Sigmoid colon (tissue), 6 donors: ENCODE measurements at regions not wholly inside any gene's neighbourhood (a gene's known extent, or its start where the extent isn't known, plus 50 kb on each side); places are given as distances from the start of the nearest gene placed in this dataset.
"Not testable (repeated sequence)": the region's sequence is repeated elsewhere in the genome, so short reads cannot be mapped to it uniquely, and the experiment has no call there.

Experiments
- DNase-seq: peaks from one replicate; pipeline ENCODE4 v3.0.0-alpha.2; 2019
- H3K27ac ChIP-seq, 4 donors: fragments of 200-600 bp; sonication (generic); one replicate each; pipeline ENCODE4 v1.5.1; 2016 to 2019; ENCODE audit warnings: mild to moderate bottlenecking in 1 of 4
- H3K27me3 ChIP-seq, 3 donors: fragments of 200-600 bp; sonication (generic); one replicate each; pipeline ENCODE4 v1.5.1; 2019; ENCODE audit warnings: mild to moderate bottlenecking in 1 of 3
- H3K36me3 ChIP-seq, 4 donors: fragments of 200-600 bp; sonication (generic); one replicate each; pipeline ENCODE4 v1.5.1; 2016 to 2019
- H3K4me1 ChIP-seq, 4 donors: fragments of 200-600 bp; sonication (generic); one replicate each; pipeline ENCODE4 v1.5.1; 2017 to 2019
- H3K4me3 ChIP-seq, 4 donors: fragments of 200-600 bp; sonication (generic); one replicate each; pipeline ENCODE4 v1.5.1; 2017 to 2019; ENCODE audit warnings: mild to moderate bottlenecking in 2 of 4, moderate library complexity in 1 of 4
- H3K9me3 ChIP-seq, 4 donors: fragments of 200-600 bp in 3 of 4; sonication (generic) in 3 of 4; one replicate each; pipeline versions ENCODE4 v1.5.1 to v1.6.1; 2013 to 2019
- CTCF ChIP-seq, 4 experiments: fragments of 450-650 bp in 3 of 4; fragments of 200-600 bp in 1 of 4; IDR thresholded peaks; one replicate each; pipeline ENCODE4 v1.5.1; 2016 to 2019; ENCODE audit warnings: antibody characterized with exemption in 4 of 4, mild to moderate bottlenecking in 3 of 4, moderate library complexity in 2 of 4
- EP300 ChIP-seq, 4 donors: sonication (generic); formaldehyde crosslinking; IDR thresholded peaks; one replicate each; pipeline ENCODE4 v1.6.1; 2017; ENCODE audit warnings: antibody characterized with exemption in 4 of 4
- POLR2A ChIP-seq, 2 donors: fragments of 450-650 bp; IDR thresholded peaks; one replicate each; pipeline ENCODE4 v1.6.1; 2016; ENCODE audit warnings: antibody characterized with exemption in 2 of 2, mild to moderate bottlenecking in 2 of 2, moderate library complexity in 2 of 2
- POLR2AphosphoS5 ChIP-seq, 4 donors: sonication (generic); formaldehyde crosslinking; IDR thresholded peaks; one replicate each; pipeline ENCODE4 v1.6.1; 2017; ENCODE audit warnings: antibody characterized with exemption in 4 of 4
- WGBS, 2 donors: extraction: QIAGEN DNeasy Blood & Tissue Kit; methylation state at CpG; one replicate each; pipeline ENCODE4 v1.1.7; 2013; 5-methylcytosine and 5-hydroxymethylcytosine counted together
- intact Hi-C: fragments of 100-400 bp; cut with DNase I; formaldehyde crosslinking; loops from one replicate; pipeline ENCODE4 v1.15.1; 2023
- donor health status: healthy with polysubstance abuse.
- donor health status: healthy.

- Histone ChIP-seq H3K27me3 (no peaks in the 10 kb centered on the region), H3K36me3 (no peaks in the 10 kb centered on the region), H3K9me3 (no peaks in the 10 kb centered on the region), H3K4me3 (no peak overlapping the region), H3K4me1 (no peaks in the 10 kb centered on the region), H3K27ac (no peak overlapping the region)
- DNase-seq: no peak
- 80 to 91% methylated on average over 5 of the region's 5 CpGs for whole genome bisulfite sequencing, 2 donors
- TF ChIP-seq POLR2A (IDR thresholded peaks at IDR 0.05) (no peak), EP300 (IDR thresholded peaks at IDR 0.05) (no peak), CTCF (IDR thresholded peaks at IDR 0.05) (no peak), POLR2AphosphoS5 (IDR thresholded peaks at IDR 0.05) (no peak)
- intact Hi-C loops: no loop called here
Measured at GRCh38 chr2:238615187-238615586, 188.5 kb downstream of the ASB1 start.

- Histone ChIP-seq H3K27ac (no peak overlapping the region), H3K4me1 (no peaks in the 10 kb centered on the region), H3K4me3 (no peak overlapping the region), H3K9me3 (no peaks in the 10 kb centered on the region), H3K36me3 (no peaks in the 10 kb centered on the region), H3K27me3 (no peaks in the 10 kb centered on the region)
- WGBS, 2 donors: 66 to 74% methylated on average over 5 of the region's 5 CpGs
- no peak for DNase-seq
- TF ChIP-seq CTCF (IDR thresholded peaks at IDR 0.05): no peak
- no peak for TF ChIP-seq POLR2AphosphoS5 (IDR thresholded peaks at IDR 0.05)
- no peak for TF ChIP-seq POLR2A (IDR thresholded peaks at IDR 0.05)
- TF ChIP-seq EP300 (IDR thresholded peaks at IDR 0.05): no peak
- intact Hi-C loops: no loop called here
Measured at GRCh38 chr2:238616681-238617080, 190.0 kb downstream of the ASB1 start.

GRCh38 chr2:238618494-238619283, 192.0 kb downstream of the ASB1 start:
- DNase-seq, H3K4me1 ChIP-seq, H3K36me3 ChIP-seq, H3K4me3 ChIP-seq, H3K27ac ChIP-seq, H3K27me3 ChIP-seq, H3K9me3 ChIP-seq, intact Hi-C loops: not testable (repeated sequence)
- 60 to 61% methylated on average over 2 of the region's 2 CpGs for WGBS, 2 donors

- no peaks in the 10 kb centered on the region for H3K9me3 ChIP-seq
- peak; percentile 29 to 69 (median 54) for TF ChIP-seq POLR2AphosphoS5 (IDR thresholded peaks at IDR 0.05)
- no peak for TF ChIP-seq CTCF (IDR thresholded peaks at IDR 0.05)
- TF ChIP-seq POLR2A (IDR thresholded peaks at IDR 0.05): no peak
- TF ChIP-seq EP300 (IDR thresholded peaks at IDR 0.05): peak in 3 of 4 donors; percentile 25 to 76 (median 47)
- intact Hi-C loops: no loop called here
- peak overlapping the region in 2 of 4 donors; percentile 56 to 74 for H3K27ac ChIP-seq
- DNase-seq: no peak
- H3K4me3 ChIP-seq: no peak overlapping the region
- no peaks in the 10 kb centered on the region for H3K27me3 ChIP-seq
- no peaks in the 10 kb centered on the region for H3K36me3 ChIP-seq
- 73 to 77% methylated on average over 3 of the region's 3 CpGs for WGBS, 2 donors
- peaks cover 0 to 14% (median 5%) of the 10 kb centered on the region in 4 donors for H3K4me1 ChIP-seq
Measured at GRCh38 chr2:238627899-238628298, 201.2 kb downstream of the ASB1 start.

GRCh38 chr2:238629064-238629463, 202.3 kb downstream of the ASB1 start:
- H3K36me3 ChIP-seq: no peaks in the 10 kb centered on the region
- DNase-seq: no peak
- H3K4me3 ChIP-seq: no peak overlapping the region
- WGBS, 2 donors: 76 to 87% methylated on average over 8 of the region's 8 CpGs
- H3K27me3 ChIP-seq: no peaks in the 10 kb centered on the region
- peak overlapping the region in 2 of 4 donors; percentile 56 to 74 for H3K27ac ChIP-seq
- TF ChIP-seq EP300 (IDR thresholded peaks at IDR 0.05) (no peak), CTCF (IDR thresholded peaks at IDR 0.05) (no peak), POLR2A (IDR thresholded peaks at IDR 0.05) (no peak), POLR2AphosphoS5 (IDR thresholded peaks at IDR 0.05) (no peak)
- H3K9me3 ChIP-seq: no peaks in the 10 kb centered on the region
- intact Hi-C loops: no loop called here
- H3K4me1 ChIP-seq: peaks cover 0 to 14% (median 5%) of the 10 kb centered on the region in 4 donors
